CD1c-positive myeloid dendritic cell (primary cell): ENCODE measurements at regions not wholly inside any gene's neighbourhood (a gene's known extent, or its start where the extent isn't known, plus 50 kb on each side); places are given as distances from the start of the nearest gene placed in this dataset.

Experiments used
- DNase-seq: peaks from one replicate; pipeline ENCODE4 v3.0.0-alpha.2; 2016; ENCODE audit errors: extremely low spot score

DNA sequence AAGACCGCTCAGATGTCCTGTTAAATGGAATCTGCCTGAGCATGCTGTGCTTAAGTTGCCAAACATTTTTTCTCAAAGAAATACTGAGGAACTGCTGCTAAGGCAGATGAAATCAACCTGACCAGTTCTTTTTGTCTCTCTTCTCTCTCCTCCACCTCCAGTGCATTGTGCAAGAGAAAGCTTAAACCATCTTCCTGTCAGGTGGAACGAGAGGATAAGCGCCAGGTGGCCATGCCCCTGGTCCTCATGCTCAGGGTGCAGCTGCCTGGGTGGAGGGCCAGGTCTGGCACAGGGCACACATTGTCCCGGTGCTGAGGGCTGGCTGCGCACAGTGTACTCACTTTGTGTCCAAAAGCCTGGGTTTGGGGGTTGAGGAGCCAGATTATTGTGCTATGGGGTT, 176.2 kb upstream of the TP63 start:
- DNase-seq: no peak

DNA sequence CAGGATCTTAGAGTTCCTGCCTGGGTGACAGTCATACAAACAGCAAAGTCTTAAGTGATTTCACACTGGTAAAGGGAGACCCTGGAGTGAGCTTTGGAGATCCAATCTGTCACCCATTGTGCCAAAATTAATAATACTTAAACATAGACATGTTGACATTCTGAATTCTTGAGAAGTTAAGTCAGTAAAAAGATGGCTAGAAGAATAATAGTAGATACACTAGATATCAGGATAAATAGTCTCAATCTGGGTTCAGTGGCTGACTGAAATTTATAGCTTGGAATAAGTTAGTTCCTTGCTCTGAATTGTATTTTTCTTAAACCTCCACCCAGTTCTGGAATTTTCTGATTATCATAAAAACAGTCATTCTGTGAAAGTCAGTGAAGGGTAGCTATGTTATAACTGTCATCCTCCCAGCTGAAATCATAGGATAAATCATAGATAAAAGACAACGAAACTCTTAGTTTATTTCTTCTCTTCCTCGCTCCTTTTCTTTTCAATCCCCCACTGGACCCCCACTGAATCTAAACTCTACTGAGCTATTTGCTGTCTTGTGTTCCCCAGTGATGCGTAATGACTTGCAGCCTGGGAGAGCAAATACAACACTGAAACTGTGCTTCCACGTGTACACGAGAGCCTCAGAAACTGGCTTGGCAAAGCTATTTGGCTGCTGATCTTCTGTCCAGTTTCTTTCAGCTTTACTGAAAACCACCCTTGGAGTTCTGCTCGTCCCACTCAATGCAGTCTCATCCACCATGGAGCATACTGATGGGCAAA, 175.4 kb upstream of the TP63 start:
- DNase-seq: no peak

DNA sequence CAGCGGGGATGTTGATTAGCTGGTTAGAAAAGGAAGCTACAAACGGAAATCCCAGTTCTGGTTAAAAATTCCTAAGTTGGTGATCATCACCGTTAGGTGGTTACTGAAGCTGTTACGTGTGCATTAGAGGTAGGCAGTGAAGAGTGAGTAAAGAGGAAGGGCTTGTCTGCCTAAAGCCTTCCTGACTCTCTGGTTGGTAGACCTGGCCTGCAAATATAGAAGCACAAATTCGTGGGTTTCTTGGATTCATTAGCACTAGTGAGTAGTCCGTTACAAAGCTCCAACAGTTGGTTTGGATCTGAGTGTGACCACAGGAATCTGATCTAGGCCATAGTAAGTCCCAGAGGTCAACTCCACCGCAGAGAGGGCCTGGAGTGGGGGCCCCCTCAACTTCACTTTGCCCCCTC, 174.0 kb upstream of the TP63 start:
- DNase-seq: no peak

- no peak for DNase-seq
Observed at GRCh38 chr3:189457631-189458412, 173.4 kb upstream of the TP63 start.

GRCh38 chr3:189458528-189458927, 172.7 kb upstream of the TP63 start:
- no peak for DNase-seq

DNA sequence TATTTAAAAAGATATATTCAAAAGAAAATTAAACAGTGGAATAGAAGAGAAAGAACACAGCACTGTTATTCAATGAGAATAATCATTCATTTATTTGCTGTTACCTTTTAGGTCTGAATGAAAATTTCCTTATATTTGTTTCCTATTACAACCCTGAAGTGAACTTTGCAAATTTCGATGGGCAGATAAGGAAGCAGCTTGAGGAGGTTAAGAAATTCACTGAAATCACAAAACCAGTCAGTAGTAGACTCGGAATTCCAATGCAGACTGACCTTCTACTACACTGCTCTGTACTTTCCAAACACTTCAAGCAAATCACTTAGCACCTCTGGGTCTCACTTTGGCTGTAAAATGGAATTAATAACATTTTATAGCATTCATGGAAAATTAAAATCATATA, 172.0 kb upstream of the TP63 start:
- DNase-seq: no peak

DNA sequence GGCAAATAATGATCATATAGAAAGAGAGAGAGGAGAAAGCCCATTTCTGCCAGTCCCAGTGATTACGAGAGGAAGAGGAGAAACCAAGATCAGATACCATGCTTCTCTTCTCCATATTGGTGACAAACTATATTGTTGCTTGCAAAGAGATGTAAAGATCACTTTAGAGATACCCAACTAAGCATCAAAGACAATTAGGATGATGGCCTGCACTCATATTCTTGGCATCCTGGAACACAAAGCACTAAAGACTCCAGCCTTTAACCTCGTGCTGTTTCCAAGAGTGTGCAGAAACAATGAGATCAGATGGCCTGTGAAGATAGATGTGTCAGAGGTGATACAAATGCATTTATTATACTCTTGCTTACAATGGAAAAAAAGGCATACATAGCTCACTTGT, 170.7 kb upstream of the TP63 start:
- DNase-seq: no peak

DNA sequence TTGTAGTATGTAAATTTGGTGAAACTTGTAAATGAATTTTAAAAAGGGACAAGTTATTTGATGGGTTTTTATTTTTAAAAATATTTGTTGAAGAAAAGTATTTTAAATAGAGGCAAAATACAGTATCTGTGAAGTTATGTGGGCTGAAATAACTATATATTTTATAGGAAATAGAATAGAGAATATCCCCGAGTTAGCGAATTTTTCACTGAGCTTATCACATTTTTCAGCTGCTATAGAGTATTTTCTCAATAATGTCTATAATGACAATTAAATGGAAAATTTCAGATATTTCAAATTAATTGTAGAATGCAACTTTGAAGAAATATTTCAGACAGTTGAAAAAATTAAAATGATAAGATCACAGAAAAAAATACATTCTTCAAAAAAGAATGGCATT, 166.4 kb upstream of the TP63 start:
- DNase-seq: no peak

DNA sequence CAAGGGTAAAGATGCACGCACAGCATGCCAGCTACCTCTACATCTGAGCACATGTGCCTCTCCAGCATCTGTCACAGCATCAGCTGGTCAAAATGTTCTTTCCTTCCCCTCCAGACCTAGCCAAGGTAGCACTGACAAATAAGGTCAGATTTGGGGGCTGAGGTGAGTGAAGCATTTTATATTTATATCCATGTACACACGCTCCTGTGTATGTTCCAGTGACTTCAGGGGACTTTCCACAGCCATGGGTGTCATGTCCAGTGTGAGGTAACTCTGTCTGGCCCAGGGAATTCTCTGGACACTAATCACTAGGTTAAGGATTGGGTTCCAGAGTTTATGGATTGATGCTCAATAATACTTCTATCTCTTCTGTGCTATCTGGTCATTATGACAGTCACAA, 165.2 kb upstream of the TP63 start:
- DNase-seq: no peak

- no peak for DNase-seq
Observed at GRCh38 chr3:189467451-189467850, 163.7 kb upstream of the TP63 start.

DNA sequence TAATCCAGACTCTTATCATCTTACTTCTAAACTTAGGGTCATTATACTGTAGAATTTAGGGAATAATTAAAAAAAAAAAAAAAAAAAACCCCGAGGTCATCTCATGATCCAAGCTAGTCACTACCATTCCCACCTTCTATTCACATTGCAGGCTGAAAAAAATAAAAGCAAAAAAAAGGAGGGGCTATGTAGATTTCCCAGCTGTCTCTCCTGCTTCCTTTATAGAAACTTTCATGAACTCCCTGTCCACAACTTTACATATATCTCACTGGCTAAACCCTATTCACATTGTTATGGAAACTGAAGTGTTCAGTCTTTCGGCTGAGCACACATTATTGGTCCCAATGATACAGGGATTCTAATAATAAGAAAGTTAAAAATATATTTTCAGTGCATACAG, 156.2 kb upstream of the TP63 start:
- no peak for DNase-seq

DNA sequence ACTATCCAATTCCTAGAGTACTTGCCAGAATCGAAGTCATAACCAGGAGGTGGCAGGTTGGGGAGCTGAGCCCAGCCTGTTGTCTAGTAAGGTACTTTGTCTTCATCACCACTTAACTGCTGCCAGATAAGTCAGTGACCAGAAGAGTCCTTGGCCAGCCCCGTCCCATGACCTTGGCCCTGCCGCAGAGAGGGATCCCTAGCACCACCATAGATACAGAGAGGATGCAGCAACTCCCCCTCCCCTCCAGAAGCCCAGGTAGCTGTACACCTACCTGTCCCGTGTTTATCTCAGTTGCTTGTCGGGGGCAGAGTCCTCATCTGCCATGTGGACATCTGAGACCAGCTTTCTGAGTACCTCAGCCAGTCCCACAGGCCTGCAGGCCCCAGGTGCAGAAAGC, 153.6 kb upstream of the TP63 start:
- DNase-seq: no peak

GRCh38 chr3:189486556-189486955, 144.6 kb upstream of the TP63 start:
- no peak for DNase-seq

DNA sequence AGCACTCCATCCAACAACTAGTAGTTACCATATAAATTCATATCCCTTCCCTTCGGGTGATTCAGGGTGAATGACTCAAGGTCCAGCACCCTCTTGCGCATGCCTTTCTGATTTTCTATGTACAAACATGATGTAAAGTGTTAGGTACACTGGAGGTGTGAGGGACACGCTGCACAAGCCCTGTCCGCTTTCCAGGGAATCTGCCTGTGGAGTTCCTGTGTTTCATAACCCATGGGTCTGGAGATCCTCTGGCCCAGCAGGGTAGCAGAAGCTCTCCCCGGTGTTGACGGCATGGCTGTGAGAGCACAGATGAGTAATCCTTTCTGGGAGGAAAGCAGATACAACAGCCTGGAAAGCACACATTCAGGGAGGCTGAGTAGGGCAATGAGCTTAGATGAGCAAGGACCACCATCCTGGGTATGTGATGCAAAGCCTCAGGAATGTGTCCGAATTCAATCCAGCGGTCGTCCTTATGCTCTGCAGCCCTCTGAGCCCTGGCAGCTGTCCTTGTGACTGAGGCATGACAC, 142.9 kb upstream of the TP63 start:
- no peak for DNase-seq

DNA sequence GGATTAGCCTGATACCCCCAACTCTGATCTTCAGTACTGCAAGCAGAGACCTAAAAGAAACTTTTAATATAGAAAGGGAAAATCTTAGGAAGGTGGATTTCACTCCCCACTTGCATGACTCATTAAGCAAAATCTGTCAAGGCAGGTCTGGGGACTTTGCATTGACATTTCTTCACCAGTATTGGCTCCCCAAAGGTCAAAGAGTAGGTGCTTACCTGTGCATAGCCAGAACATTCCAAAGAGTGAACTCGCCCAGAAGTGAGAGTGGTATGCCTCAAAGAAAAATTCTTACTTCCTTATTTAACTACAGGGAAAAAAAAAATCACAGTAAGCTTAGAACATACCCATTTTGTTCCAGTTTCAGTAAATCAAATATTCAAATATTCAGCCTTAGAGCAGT, 140.9 kb upstream of the TP63 start:
- DNase-seq: no peak

GRCh38 chr3:189490749-189491148, 140.4 kb upstream of the TP63 start:
- no peak for DNase-seq

DNA sequence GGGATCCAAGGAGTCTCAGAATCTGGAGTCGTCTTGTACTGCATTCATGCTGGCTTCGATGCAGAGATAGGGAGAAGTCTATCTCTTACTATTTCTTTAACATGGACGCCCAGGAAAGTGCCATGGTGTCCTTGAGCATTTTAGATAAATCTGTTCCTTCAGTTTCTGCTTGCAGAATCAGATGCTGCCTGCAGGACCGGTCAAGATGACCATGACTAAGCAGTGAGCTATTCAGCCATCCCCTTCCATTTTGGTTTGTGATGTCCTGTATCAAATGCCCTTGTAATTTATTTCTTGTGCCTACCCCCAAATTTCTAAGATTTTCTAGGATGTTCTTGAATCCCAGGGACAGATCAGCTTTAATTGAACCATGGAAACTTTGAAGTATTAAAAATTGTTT, 139.4 kb upstream of the TP63 start:
- no peak for DNase-seq

DNA sequence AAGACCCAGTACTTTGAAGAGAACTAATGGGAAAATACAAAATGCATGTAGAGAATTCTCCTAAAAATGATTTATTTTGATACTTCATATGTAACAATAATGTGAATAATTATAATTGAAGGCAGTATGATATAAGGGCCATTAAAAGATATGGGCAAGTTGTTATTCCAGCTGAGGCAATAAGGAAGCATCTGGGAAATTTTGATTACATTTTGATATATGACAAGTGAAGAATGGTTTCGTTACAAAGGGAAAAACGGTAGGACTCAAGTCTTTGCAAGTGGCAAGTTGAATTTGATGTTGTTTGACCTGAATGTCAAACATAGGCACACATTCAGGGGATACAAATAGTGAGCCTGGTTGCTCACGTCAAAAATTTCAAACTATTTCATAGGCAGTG, 137.9 kb upstream of the TP63 start:
- DNase-seq: no peak

- no peak for DNase-seq
Observed at GRCh38 chr3:189494632-189495031, 136.6 kb upstream of the TP63 start.

DNA sequence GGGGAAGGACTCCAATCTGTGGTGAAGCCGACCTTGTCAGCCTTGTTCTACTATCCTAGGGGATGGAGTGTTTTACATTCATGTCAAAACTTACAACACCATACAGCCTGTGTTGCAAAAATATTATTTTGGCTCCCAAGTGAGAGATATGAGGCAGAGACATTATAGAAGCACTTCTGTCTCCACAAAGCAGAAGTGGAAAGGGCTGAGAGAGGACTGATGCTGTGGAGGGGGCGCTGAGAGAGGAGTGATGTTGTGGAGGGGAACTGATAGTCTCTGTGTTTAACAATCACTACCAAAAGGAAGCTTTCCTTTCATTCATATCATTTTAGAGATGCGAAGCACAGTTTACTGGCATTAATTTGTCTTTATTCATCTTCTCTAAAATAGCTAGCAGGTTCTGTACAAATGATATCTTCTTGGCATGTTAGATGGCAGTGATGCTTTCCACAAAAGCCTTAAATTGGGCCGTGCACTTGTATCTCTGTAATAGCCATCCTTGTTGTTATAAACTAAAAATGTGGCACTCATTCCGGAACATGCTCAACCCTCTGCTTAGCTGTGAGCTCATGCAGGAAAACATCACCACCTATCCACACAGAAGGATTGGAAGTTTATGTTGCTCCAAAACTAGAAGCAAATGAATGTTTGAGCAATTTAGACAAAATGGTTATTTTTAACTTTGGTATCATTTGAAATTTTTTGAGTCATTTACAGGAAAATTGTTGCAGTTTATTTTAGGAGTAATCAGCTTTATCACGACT, 134.6 kb upstream of the TP63 start:
- DNase-seq: no peak

DNA sequence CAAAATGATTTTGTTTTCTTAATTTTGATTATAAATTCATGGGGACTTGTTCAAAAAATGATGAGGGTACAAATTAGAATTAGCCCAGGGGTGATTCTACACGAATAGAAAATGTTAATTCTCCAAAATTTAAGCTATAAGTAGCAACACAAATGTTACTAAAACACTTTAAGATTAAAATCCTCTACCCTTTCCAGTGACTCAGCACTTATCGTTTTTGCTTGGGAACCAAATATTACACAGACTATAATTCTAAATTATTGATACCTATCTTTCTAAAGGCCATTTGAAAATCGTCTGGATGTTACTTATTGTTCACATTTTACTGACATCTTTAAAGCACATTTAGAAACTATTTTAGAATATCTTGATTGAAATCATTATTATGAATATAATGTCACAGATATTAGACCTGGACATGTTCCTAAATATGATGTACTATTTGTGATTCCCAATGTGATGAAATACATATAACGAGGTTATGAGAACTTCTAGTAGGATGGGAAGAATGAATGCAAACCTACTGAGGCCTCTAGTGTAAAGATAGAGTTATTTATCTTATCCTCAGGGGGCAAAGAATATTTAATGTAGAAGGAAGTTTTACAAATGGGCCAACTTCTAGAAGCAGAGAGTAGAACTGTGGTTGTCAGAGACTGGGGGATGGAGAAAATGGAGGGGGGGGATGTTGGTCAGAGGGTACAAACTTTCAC, 132.0 kb upstream of the TP63 start:
- DNase-seq: no peak

DNA sequence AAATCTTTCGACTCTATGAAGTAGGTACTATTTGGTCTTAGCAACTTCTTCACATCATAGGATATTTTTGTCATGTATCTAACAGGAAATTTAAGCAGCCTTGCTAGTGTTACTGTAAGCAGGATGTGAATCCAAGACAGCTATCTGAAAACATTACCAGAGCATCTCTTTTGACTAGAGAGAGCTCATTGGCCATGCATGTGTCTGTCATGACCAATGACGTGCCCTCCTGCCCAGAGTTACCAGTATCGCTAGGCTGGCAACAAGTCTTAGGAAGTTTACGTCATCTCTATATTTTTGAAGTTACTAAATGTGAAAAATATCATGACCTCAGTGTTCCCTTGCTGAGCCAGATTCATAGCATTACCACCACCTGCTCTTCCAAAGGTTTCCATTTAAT, 130.9 kb upstream of the TP63 start:
- no peak for DNase-seq
